ENCODE measurements at regions not wholly inside any gene's neighbourhood (a gene's known extent, or its start where the extent isn't known, plus 50 kb on each side); places are given as distances from the start of the nearest gene placed in this dataset.
"Not testable (repeated sequence)": the region's sequence is repeated elsewhere in the genome, so short reads cannot be mapped to it uniquely, and the experiment has no call there.

GRCh38 chr16:29218649-29219048, 187.9 kb downstream of the NPIPB11 start:
- not testable (repeated sequence) for DNase-seq (ENCODE audit: low spot score)

DNA sequence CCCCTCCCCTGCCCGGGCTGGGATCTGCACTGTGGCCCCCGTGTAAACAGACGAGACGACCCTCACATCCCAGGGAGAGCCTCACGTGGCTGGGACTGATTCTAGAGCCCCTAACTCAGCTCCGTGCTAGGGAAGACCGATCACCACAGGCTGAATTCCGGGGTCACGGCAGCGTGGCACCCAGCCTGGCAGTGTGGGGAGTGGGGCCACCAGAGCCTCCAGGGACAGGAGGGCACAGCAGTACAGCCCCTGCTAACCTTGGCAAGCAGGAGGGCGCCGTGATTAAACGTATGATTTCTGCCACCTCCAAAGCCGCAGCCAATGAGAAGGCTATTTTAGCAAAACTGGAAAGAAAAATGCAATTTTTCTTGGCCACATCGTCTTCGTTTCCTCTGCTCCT, 188.3 kb downstream of the NPIPB11 start:
- DNase-seq (ENCODE audit: low spot score), result not testable (repeated sequence)

GRCh38 chr16:29217752-29218126, 188.8 kb downstream of the NPIPB11 start:
- DNase-seq (ENCODE audit: low spot score), result not testable (repeated sequence)

GRCh38 chr16:29217104-29217751, 189.3 kb downstream of the NPIPB11 start:
- not testable (repeated sequence) for DNase-seq (ENCODE audit: low spot score)

DNA sequence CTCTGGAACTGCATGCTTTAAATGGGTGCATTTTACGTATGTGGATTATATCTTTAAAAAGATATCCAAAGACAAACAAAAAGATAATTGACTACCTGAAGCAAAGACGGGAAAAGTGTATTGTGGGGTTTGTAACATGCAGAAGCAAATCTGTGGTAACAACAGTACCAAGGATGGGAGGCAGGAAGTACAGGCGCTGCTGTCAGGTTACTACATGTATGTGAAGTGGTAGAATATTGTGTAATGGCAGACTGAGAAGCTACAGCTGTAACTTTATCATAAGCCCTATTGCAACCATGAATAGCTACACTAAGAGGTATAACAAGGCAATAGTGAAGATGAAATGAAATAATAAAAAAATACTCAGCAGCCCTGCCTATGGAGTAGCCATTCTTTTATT, 192.7 kb downstream of the NPIPB11 start:
- not testable (repeated sequence) for DNase-seq (ENCODE audit: low spot score)

DNA sequence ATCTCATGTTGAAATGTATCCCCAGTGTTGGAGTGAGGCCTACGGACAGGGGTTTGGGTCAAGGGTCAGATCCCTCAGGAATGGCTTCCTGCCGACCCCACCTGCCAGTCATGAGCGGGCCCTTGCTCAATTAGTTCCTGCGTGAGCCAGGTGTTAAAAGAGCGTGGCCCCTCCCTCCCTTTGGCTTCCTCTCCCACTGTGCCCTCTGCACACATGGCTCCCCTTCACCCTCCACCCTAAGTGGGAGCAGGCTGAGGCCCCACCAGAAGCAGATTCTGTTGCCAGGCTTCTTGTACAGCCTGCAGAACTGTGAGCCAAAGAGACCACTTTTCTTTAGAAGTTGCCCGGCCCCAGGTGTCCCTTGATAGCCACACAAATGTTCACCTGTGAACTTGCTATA, 193.3 kb downstream of the NPIPB11 start:
- DNase-seq (ENCODE audit: low spot score), result not testable (repeated sequence)

DNA sequence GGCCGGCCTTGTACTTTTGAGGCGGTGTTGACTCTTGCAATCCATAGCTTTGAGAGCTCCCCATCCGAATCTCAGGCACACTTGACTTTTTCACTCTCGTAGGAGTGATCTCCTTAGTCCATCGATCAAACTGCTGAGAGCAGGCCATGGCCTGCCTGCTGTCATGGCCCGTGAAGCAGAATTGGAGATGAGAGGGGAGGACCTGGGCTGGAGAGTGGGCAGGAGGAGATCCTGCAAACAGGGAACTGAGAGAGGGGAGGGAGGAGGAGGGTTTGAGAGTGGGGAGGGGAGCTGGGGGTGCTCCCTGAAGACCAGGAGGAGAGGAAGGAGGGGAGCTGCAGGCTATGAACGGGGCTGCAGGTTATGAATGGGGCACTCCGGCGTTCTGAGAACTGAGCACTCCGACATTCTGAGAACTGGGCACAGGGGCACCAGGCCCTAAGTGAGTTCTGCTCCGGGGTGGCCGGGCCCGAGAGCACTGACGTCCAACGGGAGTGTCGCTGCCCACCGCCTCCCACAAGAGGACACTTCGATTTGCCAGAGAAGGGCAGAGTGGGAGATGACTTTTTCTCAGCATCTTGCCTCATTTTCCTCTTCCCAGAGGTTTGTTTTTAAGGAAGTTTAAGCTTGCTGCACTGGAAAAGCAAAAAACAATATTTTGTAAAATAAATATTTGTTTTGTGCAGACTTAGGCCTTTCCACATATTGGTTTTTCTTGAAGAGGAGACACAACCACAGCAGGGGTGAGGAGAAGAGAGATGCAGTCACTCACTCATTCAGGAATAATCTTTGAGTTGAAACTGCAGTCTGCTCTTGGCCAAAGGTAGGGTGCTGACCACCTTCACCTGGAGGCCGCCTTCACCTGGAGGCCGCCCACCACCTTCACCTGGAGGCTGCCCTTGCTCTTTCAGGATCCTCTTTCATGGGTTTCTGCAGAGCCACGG, 194.2 kb downstream of the NPIPB11 start:
- DNase-seq (ENCODE audit: low spot score), result not testable (repeated sequence)

DNA sequence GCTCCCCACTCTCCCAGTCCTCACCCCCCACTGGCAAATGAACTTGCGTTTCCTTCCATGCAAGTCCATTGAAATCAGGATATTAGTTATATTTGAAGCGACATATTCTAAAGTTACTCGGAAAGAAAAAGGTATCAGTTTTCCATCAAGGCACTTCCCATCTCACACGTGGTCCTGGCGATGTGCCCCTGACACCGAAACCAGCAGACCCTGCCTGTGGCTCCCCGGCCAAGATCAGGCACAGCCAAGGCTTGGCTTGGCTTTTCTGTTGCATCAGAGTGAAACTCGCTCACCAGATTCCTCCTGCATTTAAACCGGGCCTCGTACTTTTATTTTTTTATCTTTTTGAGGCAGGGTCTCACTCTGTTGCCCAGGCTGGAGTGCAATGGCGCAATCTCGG, 195.1 kb downstream of the NPIPB11 start:
- not testable (repeated sequence) for DNase-seq (ENCODE audit: low spot score)

- DNase-seq (ENCODE audit: low spot score), result not testable (repeated sequence)
These were observed 196.0 kb downstream of the NPIPB11 start for GRCh38 chr16:29210299-29211150.

GRCh38 chr16:29206120-29206519, 200.4 kb downstream of the NPIPB11 start:
- DNase-seq (ENCODE audit: low spot score), result not testable (repeated sequence)

- DNase-seq (ENCODE audit: low spot score), result not testable (repeated sequence)
These were observed 201.4 kb downstream of the NPIPB11 start for GRCh38 chr16:29205151-29205550.

DNA sequence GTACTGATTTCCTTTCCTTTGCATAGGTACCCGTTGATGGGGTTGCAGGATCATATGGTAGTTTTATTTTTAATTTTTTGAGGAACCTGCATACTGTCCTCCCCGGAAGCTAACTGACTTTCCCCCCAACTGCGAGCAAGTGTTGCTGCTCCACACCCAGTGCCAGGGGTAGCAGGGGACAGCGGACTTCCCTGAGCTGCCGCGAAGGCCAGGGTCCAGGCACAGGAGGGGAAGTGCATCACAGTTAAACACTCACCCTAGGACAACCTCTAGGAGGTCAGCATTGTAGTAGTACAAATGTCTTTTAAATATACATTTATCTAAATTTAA, 201.7 kb downstream of the NPIPB11 start:
- no peak for DNase-seq (ENCODE audit: low spot score)

DNA sequence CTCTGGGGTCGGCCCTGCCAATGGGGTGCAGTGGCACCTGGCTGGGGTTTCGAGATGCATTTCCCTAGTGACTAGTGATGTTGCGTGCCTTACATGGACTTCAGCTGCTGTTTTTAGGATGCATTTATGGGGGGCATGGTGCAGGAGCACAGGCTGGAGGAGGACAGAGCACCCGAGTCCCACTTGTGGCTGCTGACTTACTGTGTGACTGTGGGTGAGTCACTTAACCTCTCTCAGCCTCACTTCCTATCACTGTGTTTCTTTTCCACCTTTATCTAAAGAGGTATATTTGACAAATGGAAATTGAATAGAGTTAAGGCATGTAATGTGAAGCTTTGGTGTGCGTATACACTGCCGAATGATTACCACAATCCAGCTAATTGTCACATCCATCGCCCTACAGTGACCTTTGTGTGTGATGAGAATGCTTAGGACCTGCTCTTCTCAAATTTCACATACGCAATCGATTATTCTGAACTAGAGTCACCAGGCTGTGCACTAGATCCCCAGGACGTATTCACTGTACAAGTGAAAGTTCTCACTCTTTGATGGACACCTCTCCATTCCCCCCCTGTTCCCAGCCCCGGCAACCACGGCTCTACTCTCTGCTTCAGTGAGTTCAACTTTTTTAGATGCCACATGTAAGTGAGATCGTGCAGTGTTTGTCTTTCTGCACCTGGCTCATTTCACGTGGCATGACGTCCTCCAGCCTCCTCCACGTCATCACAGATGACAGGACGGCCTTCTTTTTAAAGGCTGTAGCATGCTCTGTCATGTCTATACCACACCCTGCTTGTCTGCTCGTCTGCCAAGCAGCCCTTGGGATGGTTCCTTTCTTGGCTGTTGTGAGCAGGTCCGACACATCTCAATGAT, 202.3 kb downstream of the NPIPB11 start:
- not testable (repeated sequence) for DNase-seq (ENCODE audit: low spot score)

- not testable (repeated sequence) for DNase-seq (ENCODE audit: low spot score)
These were observed 203.2 kb downstream of the NPIPB11 start for GRCh38 chr16:29203046-29203932.

- not testable (repeated sequence) for DNase-seq (ENCODE audit: low spot score)
These were observed 203.9 kb downstream of the NPIPB11 start for GRCh38 chr16:29202642-29203041.

- not testable (repeated sequence) for DNase-seq (ENCODE audit: low spot score)
These were observed 204.4 kb downstream of the NPIPB11 start for GRCh38 chr16:29202025-29202632.

- not testable (repeated sequence) for DNase-seq (ENCODE audit: low spot score)
These were observed 205.1 kb downstream of the NPIPB11 start for GRCh38 chr16:29201296-29202024.

- not testable (repeated sequence) for DNase-seq (ENCODE audit: low spot score)
These were observed 205.8 kb downstream of the NPIPB11 start for GRCh38 chr16:29200681-29201080.

DNA sequence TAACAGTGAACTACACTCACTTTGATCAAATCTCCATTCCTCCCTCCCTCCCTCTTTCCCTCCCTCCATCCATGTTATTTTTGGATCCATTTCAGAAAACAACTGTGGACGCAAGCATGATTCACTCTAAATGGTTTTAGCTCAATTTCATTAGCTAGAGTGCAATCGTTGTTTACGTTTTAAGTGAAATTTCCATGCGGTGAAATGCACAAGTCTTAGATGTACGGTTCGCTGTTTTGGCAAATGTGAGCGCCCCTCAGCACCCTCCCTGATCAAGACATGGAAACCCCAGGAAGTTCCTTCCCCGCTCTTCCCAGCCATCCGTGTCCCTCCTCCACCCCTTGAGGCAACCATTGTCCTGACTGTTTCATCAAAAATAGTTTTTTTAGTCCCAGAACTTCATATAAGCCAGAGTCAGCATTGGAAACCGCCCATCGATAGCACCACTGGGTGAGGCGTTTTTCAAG, 206.3 kb downstream of the NPIPB11 start:
- DNase-seq (ENCODE audit: low spot score), result not testable (repeated sequence)

Data from kidney tubule cell (primary cell).